Left ventricle myocardium inferior (tissue), 1 donor: ENCODE measurements at regions not wholly inside any gene's neighbourhood (a gene's known extent, or its start where the extent isn't known, plus 50 kb on each side); places are given as distances from the start of the nearest gene placed in this dataset.

Experiments
- DNase-seq: peaks from one replicate; pipeline ENCODE4 v3.0.0-alpha.2; 2020
- H3K27ac ChIP-seq: fragments of 200-600 bp; replicated peaks from 2 replicates; pipeline ENCODE4 v1.8.0; 2021
- H3K27me3 ChIP-seq: fragments of 200-600 bp; 2 replicates; pipeline ENCODE4 v1.8.0; 2021; ENCODE audit warnings: low read depth
- H3K36me3 ChIP-seq: fragments of 200-600 bp; 2 replicates; pipeline ENCODE4 v1.8.0; 2021
- H3K4me1 ChIP-seq: fragments of 200-600 bp; 2 replicates; pipeline ENCODE4 v1.8.0; 2021
- H3K4me3 ChIP-seq: fragments of 200-600 bp; 2 replicates; pipeline ENCODE4 v1.8.0; 2021; ENCODE audit warnings: mild to moderate bottlenecking, moderate library complexity
- H3K9me3 ChIP-seq: fragments of 200-600 bp; replicated peaks from 2 replicates; pipeline ENCODE4 v1.8.0; 2021
- CTCF ChIP-seq: fragments of 200-600 bp; IDR thresholded peaks from 2 replicates; pipeline ENCODE4 v1.8.0; 2021; ENCODE audit warnings: antibody characterized with exemption, mild to moderate bottlenecking, borderline replicate concordance
- intact Hi-C: fragments of 100-400 bp; cut with micrococcal nuclease; formaldehyde crosslinking; loops from one replicate; pipeline ENCODE4 v1.11.0; 2022
- donor health status: DM: no; HTN: yes; CAD: no; lungs with severe emphysema.

- no peaks in the 10 kb centered on the region for H3K36me3 ChIP-seq
- intact Hi-C loops, result no loop called here
- no peaks in the 10 kb centered on the region for H3K9me3 ChIP-seq
- no peak overlapping the region for H3K4me3 ChIP-seq
- no peak overlapping the region for H3K27ac ChIP-seq
- TF ChIP-seq CTCF, result no peak
- H3K27me3 ChIP-seq, result no peaks in the 10 kb centered on the region
- peaks cover 21% of the 10 kb centered on the region for H3K4me1 ChIP-seq
- no peak for DNase-seq
Measured at GRCh38 chr9:107816561-107817021, 327.0 kb upstream of the KLF4 start.

GRCh38 chr9:107815782-107816560, 326.4 kb upstream of the KLF4 start:
- intact Hi-C loops, result no loop called here
- Histone ChIP-seq H3K36me3 (no peaks in the 10 kb centered on the region), H3K4me3 (no peak overlapping the region), H3K27me3 (no peaks in the 10 kb centered on the region), H3K27ac (no peak overlapping the region), H3K9me3 (no peaks in the 10 kb centered on the region), H3K4me1 (peaks cover 21% of the 10 kb centered on the region)
- no peak for TF ChIP-seq CTCF
- DNase-seq, result no peak

DNA sequence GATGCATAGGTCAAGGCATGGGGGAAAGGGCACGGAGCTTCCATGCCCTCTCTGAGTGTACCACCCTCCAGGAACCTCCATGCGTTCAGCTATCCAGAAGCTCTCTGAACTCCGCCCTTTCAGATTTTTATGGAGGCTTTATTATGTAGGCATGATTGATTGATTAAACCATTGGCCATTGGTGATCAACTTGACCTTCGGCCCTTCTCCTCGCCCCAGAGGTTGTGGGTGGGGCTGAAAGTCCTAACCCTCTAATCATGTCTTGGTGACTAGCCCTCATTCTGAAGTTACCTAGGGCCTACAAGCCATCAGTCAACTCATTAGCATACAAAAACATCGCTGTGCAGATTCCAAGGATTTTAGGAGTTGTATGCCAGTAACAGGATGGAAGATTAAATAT, 323.7 kb upstream of the KLF4 start:
- Histone ChIP-seq H3K27ac (no peak overlapping the region), H3K4me1 (peaks cover 11% of the 10 kb centered on the region), H3K36me3 (no peaks in the 10 kb centered on the region), H3K27me3 (no peaks in the 10 kb centered on the region), H3K9me3 (no peaks in the 10 kb centered on the region), H3K4me3 (no peak overlapping the region)
- no peak for TF ChIP-seq CTCF
- intact Hi-C loops, result no loop called here
- no peak for DNase-seq

- no peaks in the 10 kb centered on the region for H3K9me3 ChIP-seq
- H3K36me3 ChIP-seq, result no peaks in the 10 kb centered on the region
- H3K4me3 ChIP-seq, result no peak overlapping the region
- H3K27ac ChIP-seq, result no peak overlapping the region
- no peaks in the 10 kb centered on the region for H3K27me3 ChIP-seq
- no peak for DNase-seq
- intact Hi-C loops, result no loop called here
- no peak for TF ChIP-seq CTCF
- H3K4me1 ChIP-seq, result no peaks in the 10 kb centered on the region
Measured at GRCh38 chr9:107810461-107810961, 320.9 kb upstream of the KLF4 start.

DNA sequence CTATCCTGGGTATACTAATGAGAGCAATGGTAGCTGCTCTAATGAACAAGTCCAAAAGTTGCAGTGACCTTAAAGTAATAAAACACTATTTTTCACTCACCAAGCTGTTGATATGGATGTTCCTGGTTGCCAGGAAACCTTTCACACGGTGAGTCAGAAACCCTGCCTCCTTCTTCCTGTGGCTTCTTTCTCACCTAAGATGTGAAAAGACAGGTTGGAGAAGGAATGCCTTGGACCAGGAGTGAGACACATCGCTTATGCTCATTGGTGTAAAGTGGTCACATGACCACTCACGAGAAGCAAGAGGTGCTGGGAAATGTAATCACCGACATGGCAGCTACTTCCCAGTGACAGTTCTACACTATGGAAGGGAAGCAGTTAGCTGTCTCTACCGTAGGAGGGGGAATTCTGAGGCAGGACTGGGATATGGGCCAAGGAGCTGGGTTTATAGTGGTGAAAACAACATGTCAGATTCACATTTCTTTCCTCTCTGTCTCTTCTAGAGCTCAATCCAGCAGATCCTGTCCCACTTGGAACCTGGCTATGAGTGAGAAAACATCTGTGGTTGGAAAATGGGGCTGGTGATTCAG, 320.4 kb upstream of the KLF4 start:
- Histone ChIP-seq H3K4me3 (no peak overlapping the region), H3K27ac (no peak overlapping the region), H3K27me3 (no peaks in the 10 kb centered on the region), H3K36me3 (no peaks in the 10 kb centered on the region), H3K4me1 (no peaks in the 10 kb centered on the region), H3K9me3 (no peaks in the 10 kb centered on the region)
- DNase-seq, result no peak
- no peak for TF ChIP-seq CTCF
- intact Hi-C loops, result no loop called here
